Stimulated activated memory B cell treated with anti-CD40 and anti-IgM and Interleukin-4, amounts not matched to agents 10 μg/mL and 1 μg/mL and 100 μg/mL, for 72 hours (primary cell): ENCODE measurements at regions not wholly inside any gene's neighbourhood (a gene's known extent, or its start where the extent isn't known, plus 50 kb on each side); places are given as distances from the start of the nearest gene placed in this dataset.

ENCODE experiments used
- ATAC-seq: fragments of 150-1000 bp; cut with Tn5 transposase; 2 replicates; pipeline ENCODE4 v1.10.0; 2021
- H3K27ac Mint-ChIP-seq: one replicate; pipeline ENCODE4 v1.8.0; 2022; ENCODE audit warnings: mild to moderate bottlenecking, mixed read lengths
- H3K27me3 Mint-ChIP-seq: one replicate; pipeline ENCODE4 v1.8.0; 2022; ENCODE audit warnings: mixed read lengths
- H3K36me3 Mint-ChIP-seq: one replicate; pipeline ENCODE4 v1.8.0; 2022; ENCODE audit warnings: mixed read lengths
- H3K4me1 Mint-ChIP-seq: one replicate; pipeline ENCODE4 v1.8.0; 2022; ENCODE audit warnings: mixed read lengths
- H3K4me3 Mint-ChIP-seq: one replicate; pipeline ENCODE4 v1.8.0; 2022; ENCODE audit warnings: mild to moderate bottlenecking, moderate library complexity, mixed read lengths
- H3K9me3 Mint-ChIP-seq: one replicate; pipeline ENCODE4 v1.8.0; 2022; ENCODE audit warnings: mixed read lengths

- no peaks in the 10 kb centered on the region for H3K27me3 Mint-ChIP-seq
- H3K4me1 Mint-ChIP-seq, result no peaks in the 10 kb centered on the region
- H3K4me3 Mint-ChIP-seq, result no peak overlapping the region
- peak overlapping the region; percentile 22 for H3K27ac Mint-ChIP-seq
- no peaks in the 10 kb centered on the region for H3K9me3 Mint-ChIP-seq
- no peaks in the 10 kb centered on the region for H3K36me3 Mint-ChIP-seq
- no peak for ATAC-seq
These were observed 304.4 kb downstream of the DUSP6 start for GRCh38 chr12:89047856-89048418.

DNA sequence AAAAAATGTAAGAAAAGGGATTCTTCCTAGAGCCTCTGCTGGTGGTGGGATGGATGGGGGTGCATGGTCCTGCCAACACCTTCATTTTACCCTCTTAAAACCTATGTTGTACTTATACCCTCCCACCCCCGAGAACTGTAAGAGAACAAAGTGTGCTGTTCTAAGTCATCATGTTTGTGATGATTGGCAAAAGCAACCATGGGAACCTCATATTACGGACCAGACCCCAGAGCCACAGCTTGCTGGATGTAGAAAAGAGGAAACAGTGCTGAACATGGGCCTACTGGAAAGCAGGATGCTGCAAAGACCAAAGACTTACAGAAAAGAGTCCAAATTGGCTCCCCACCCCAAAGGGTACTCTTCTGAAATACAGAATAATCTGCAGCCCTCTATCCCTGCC, 311.2 kb downstream of the DUSP6 start:
- Mint-ChIP-seq H3K36me3 (no peaks in the 10 kb centered on the region), H3K9me3 (peaks cover 3% of the 10 kb centered on the region), H3K27ac (peak overlapping the region; percentile 72), H3K27me3 (no peaks in the 10 kb centered on the region), H3K4me1 (peaks cover 33% of the 10 kb centered on the region), H3K4me3 (no peak overlapping the region)
- ATAC-seq, result no peak

DNA sequence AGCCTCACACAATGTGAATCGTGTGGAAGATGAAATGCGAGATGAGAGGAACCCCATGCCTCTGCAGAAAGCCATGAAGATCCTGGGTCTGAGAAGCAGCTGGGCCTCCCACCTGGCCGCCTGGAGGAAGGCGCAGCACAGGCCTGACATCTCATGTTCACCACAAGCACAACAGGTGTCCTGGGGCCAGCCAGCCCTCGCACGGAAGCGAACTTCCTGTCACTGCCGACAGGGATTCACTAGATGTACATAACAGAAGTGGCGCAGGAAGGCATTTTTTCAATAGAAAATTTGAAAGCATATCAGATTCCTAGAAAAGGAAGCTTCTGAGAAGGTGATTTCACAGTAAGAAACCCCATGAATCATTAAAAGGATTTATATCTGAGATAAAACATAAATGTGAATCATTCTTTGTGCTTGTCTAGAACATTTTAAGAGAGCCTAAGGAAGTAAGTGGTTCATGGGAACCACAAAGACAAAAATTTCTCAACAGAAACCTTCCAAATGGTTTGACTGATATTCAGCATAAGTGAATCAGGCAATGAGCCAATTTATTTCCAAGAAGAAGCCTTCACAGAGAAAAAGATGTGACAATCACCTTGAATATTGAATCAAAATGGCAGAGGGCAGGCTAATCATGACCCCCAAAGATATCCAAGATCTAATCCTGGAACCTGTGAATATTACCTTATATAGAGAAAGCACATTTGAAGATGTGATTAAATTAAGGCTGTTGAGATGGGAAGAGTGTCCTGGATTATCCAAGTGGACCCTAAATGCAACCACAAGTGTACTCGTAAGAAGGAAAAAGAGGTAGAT, 311.9 kb downstream of the DUSP6 start:
- Mint-ChIP-seq H3K27ac (peak overlapping the region; percentile 72), H3K9me3 (peaks cover 3% of the 10 kb centered on the region), H3K36me3 (no peaks in the 10 kb centered on the region), H3K4me3 (no peak overlapping the region), H3K27me3 (no peaks in the 10 kb centered on the region), H3K4me1 (peaks cover 33% of the 10 kb centered on the region)
- peak; percentile 87 for ATAC-seq

DNA sequence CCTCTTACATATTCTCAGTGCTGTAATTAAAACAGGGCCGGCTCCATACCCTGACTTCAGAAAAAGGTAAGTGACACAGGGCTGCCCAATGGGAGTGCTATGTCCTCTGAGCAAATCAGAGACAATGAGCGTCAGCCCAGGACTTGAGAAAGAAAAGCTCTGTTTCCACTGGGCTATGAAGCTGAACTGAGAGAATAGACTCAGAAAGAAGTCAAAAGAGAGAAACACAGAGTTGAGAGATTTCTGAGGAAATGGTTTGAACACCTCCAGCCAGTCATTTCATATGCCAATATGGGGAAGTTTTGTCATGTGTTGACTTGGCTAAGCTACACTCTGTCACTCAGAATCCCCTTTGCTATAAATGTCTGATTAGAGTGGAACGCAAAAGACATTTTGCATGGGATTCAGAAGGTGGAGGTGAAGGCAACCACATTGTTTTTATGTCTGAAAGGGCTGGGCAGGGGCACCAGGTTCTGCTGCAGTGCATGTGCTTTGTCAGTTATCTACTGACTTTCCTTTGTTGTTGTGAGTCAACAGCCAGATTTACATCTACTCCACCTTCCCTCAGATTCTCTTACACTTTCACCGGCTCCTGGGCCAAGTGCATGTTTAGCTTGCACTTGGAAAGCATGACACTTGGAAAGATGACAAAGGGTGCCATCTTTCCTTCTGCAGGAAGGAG, 313.3 kb downstream of the DUSP6 start:
- H3K27me3 Mint-ChIP-seq, result no peaks in the 10 kb centered on the region
- H3K4me3 Mint-ChIP-seq, result no peak overlapping the region
- peaks cover 3% of the 10 kb centered on the region for H3K9me3 Mint-ChIP-seq
- H3K36me3 Mint-ChIP-seq, result no peaks in the 10 kb centered on the region
- ATAC-seq, result peak; percentile 87
- H3K27ac Mint-ChIP-seq, result peak overlapping the region; percentile 72
- peaks cover 33% of the 10 kb centered on the region for H3K4me1 Mint-ChIP-seq

DNA sequence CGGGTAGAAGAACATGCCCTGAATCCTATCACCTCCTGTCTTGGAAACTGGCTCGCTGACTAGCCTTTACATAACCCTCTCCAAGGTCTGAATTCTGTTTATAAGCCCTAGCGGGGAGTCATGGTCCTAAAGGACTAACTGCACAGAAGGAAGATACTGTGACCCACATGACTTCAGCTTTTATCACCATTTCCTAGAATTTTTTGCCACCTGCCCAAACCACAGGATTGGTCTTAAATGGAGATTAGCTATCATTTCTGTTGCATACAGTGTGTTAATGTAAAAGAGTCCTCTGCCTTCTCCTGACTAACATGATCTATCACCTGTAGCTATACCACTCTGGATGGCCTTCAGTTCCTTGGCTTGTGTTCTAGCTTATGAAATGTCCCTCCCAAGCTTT, 319.2 kb downstream of the DUSP6 start:
- H3K4me3 Mint-ChIP-seq, result no peak overlapping the region
- H3K9me3 Mint-ChIP-seq, result no peaks in the 10 kb centered on the region
- no peaks in the 10 kb centered on the region for H3K36me3 Mint-ChIP-seq
- no peak overlapping the region for H3K27ac Mint-ChIP-seq
- no peak for ATAC-seq
- H3K27me3 Mint-ChIP-seq, result peaks cover 10% of the 10 kb centered on the region
- peaks cover 6% of the 10 kb centered on the region for H3K4me1 Mint-ChIP-seq

DNA sequence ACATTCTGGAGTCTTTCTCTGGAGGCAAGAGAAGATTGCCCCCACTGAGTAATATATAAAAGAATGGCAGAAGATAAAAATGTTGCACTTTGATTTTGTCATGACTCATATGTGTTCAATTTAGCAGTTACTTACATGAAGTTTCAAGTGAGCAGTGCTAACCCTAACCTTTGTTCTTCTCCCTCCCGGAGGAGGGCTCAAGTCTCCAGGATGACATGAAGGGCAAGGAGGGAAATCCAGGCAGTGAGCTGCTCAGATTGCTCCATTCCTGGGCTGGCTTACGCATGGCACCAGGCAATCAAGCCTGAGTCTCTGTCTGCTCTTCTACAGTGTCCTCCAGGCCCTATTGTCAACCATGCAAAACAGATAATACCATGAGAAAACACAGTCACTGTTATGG, 322.3 kb downstream of the DUSP6 start:
- Mint-ChIP-seq H3K9me3 (no peaks in the 10 kb centered on the region), H3K4me1 (no peaks in the 10 kb centered on the region), H3K4me3 (no peak overlapping the region), H3K36me3 (no peaks in the 10 kb centered on the region), H3K27me3 (peaks cover 10% of the 10 kb centered on the region), H3K27ac (no peak overlapping the region)
- no peak for ATAC-seq

GRCh38 chr12:89024580-89024979, 327.7 kb downstream of the DUSP6 start:
- Mint-ChIP-seq H3K4me1 (no peaks in the 10 kb centered on the region), H3K27ac (no peak overlapping the region), H3K9me3 (no peaks in the 10 kb centered on the region), H3K36me3 (no peaks in the 10 kb centered on the region), H3K4me3 (no peak overlapping the region), H3K27me3 (no peaks in the 10 kb centered on the region)
- ATAC-seq, result no peak

DNA sequence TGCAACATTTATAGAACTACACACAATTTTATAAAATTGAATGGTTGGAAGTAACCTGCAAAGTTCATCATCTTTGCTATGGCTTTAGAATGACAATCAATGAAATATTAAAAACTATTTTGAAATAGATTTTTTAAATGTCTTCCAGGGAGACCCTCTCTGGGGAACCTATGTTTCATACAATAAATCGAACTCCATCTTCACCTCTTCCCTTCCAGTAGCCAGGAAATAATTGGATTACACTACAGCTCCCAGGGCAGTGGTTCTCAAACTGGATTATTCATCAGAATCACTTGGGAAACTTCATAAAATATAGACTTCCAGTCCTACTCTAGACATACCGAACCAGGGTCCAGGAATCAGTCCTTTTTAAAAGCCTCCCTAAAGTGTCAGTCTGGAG, 328.4 kb downstream of the DUSP6 start:
- no peak overlapping the region for H3K4me3 Mint-ChIP-seq
- ATAC-seq, result no peak
- H3K9me3 Mint-ChIP-seq, result no peaks in the 10 kb centered on the region
- H3K27ac Mint-ChIP-seq, result no peak overlapping the region
- H3K27me3 Mint-ChIP-seq, result no peaks in the 10 kb centered on the region
- no peaks in the 10 kb centered on the region for H3K36me3 Mint-ChIP-seq
- H3K4me1 Mint-ChIP-seq, result no peaks in the 10 kb centered on the region

GRCh38 chr12:89020689-89021088, 331.6 kb downstream of the DUSP6 start:
- Mint-ChIP-seq H3K27ac (no peak overlapping the region), H3K4me1 (no peaks in the 10 kb centered on the region), H3K9me3 (no peaks in the 10 kb centered on the region), H3K36me3 (no peaks in the 10 kb centered on the region), H3K27me3 (no peaks in the 10 kb centered on the region), H3K4me3 (no peak overlapping the region)
- no peak for ATAC-seq

- ATAC-seq, result no peak
- no peaks in the 10 kb centered on the region for H3K27me3 Mint-ChIP-seq
- H3K4me3 Mint-ChIP-seq, result no peak overlapping the region
- H3K36me3 Mint-ChIP-seq, result no peaks in the 10 kb centered on the region
- H3K9me3 Mint-ChIP-seq, result no peaks in the 10 kb centered on the region
- H3K4me1 Mint-ChIP-seq, result no peaks in the 10 kb centered on the region
- H3K27ac Mint-ChIP-seq, result no peak overlapping the region
These were observed 332.2 kb downstream of the DUSP6 start for GRCh38 chr12:89020121-89020480.

DNA sequence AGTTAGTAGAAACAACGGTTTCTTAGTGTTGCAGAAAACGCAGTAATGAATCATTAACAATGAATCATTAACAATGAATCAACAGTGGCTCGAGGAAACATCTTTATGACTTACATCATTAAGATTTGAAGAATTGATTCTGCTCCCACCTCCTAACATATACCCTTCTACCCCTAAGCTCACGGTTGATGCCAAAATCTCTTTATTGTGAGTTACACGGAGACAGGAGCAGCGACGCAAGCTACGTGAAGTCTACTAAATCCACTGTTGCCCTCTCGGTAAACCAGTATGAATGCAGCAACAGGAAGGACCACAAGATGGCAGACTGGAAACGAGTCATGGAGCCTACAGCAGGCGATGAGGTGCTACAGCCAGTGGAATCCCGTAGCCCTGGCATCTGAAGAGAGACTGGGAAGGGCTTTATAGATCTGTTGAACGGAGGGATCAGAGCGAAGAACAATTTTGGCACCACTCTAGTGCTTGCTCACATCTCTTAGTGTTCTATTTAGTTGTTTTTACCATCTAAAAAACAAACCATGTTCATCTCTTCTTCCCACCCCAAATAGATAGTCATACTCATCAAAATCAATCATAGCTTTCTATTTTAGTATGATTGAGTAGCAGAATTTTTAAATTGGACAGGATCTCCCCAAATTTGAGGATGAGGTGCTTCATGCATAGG, 332.7 kb downstream of the DUSP6 start:
- no peaks in the 10 kb centered on the region for H3K4me1 Mint-ChIP-seq
- no peak overlapping the region for H3K27ac Mint-ChIP-seq
- H3K27me3 Mint-ChIP-seq, result no peaks in the 10 kb centered on the region
- H3K36me3 Mint-ChIP-seq, result no peaks in the 10 kb centered on the region
- H3K4me3 Mint-ChIP-seq, result no peak overlapping the region
- ATAC-seq, result peak; percentile 84
- H3K9me3 Mint-ChIP-seq, result no peaks in the 10 kb centered on the region

- Mint-ChIP-seq H3K4me3 (no peak overlapping the region), H3K4me1 (no peaks in the 10 kb centered on the region), H3K27ac (no peak overlapping the region), H3K27me3 (no peaks in the 10 kb centered on the region), H3K9me3 (no peaks in the 10 kb centered on the region), H3K36me3 (no peaks in the 10 kb centered on the region)
- ATAC-seq, result no peak
These were observed 335.1 kb downstream of the DUSP6 start for GRCh38 chr12:89016970-89017778.

- Mint-ChIP-seq H3K27me3 (peaks cover 9% of the 10 kb centered on the region), H3K9me3 (no peaks in the 10 kb centered on the region), H3K4me3 (no peak overlapping the region), H3K36me3 (no peaks in the 10 kb centered on the region), H3K27ac (no peak overlapping the region), H3K4me1 (no peaks in the 10 kb centered on the region)
- ATAC-seq, result no peak
These were observed 336.9 kb downstream of the DUSP6 start for GRCh38 chr12:89015419-89015818.

DNA sequence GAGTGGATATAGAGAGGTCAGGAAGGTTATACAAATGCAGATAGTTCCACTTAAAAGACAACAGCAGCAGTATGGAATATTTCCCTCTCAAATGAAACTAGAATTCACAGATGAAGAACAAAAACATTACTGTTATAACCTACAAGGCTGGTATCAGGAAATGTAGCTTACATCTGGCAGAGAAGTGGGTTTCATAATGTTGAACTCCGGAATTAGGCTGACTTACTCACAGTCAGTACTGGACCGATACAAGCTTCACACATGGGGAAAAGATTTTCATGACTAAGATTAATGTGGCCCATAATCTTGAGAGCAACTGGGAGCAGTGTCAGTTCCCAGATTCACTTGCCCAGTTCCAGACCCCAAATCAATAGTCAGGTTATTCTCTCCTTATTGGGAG, 353.9 kb downstream of the DUSP6 start:
- Mint-ChIP-seq H3K9me3 (no peaks in the 10 kb centered on the region), H3K4me1 (no peaks in the 10 kb centered on the region), H3K4me3 (no peak overlapping the region), H3K36me3 (no peaks in the 10 kb centered on the region), H3K27me3 (peaks cover 8% of the 10 kb centered on the region), H3K27ac (no peak overlapping the region)
- no peak for ATAC-seq
